Psoas muscle (tissue), 7 donors: ENCODE measurements at regions not wholly inside any gene's neighbourhood (a gene's known extent, or its start where the extent isn't known, plus 50 kb on each side); places are given as distances from the start of the nearest gene placed in this dataset.

Experiments
- ATAC-seq, 4 donors: fragments of 200-7000 bp; cut with Tn5 transposase; one replicate each; pipeline ENCODE4 v1.9.1; 2020; ENCODE audit warnings: moderate library complexity in 3 of 4, mild to moderate bottlenecking in 2 of 4
- DNase-seq, 2 donors: peaks; one replicate each; pipeline ENCODE4 v3.0.0-alpha.2; 2020
- H3K27ac ChIP-seq: fragments of 200-600 bp; one replicate; pipeline ENCODE4 v1.8.0; 2022
- H3K27me3 ChIP-seq, 3 donors: fragments of 200-600 bp in 1 of 3; one replicate each; pipeline versions ENCODE4 v1.6.1 to v1.8.0; 2013 to 2022; ENCODE audit warnings: low read length in 2 of 3, mild to moderate bottlenecking in 2 of 3, moderate library complexity in 1 of 3; ENCODE audit not compliant: insufficient read depth in 3 of 3
- H3K36me3 ChIP-seq, 2 donors: fragments of 200-600 bp in 1 of 2; one replicate each; pipeline versions ENCODE4 v1.6.1 to v1.8.0; 2013 to 2022; ENCODE audit warnings: low read depth in 1 of 2, mild to moderate bottlenecking in 1 of 2, moderate library complexity in 1 of 2; ENCODE audit not compliant: insufficient read depth in 1 of 2
- H3K4me1 ChIP-seq: fragments of 200-600 bp; one replicate; pipeline ENCODE4 v1.8.0; 2022
- H3K4me3 ChIP-seq: fragments of 200-600 bp; one replicate; pipeline ENCODE4 v1.8.0; 2022; ENCODE audit warnings: mild to moderate bottlenecking
- H3K9me3 ChIP-seq: fragments of 200-600 bp; one replicate; pipeline ENCODE4 v1.8.0; 2022
- WGBS, 3 donors: extraction: QIAGEN DNeasy Blood & Tissue Kit; methylation state at CpG; one replicate each; pipeline versions ENCODE4 v1.1.6 to v1.1.7; 2013; 5-methylcytosine and 5-hydroxymethylcytosine counted together
- intact Hi-C, 2 donors: fragments of 100-400 bp; cut with DNase I; formaldehyde crosslinking; loops; one replicate each; pipeline versions ENCODE4 v1.11.0 to v1.14.2; 2022
- TF ChIP-seq, protein P1 (sequence below): fragments of 200-600 bp; IDR thresholded peaks from one replicate; pipeline ENCODE4 v1.8.0; 2022; ENCODE audit warnings: antibody characterized with exemption
- donor health status: healthy with polysubstance abuse.
- donor health status: DM: no; HTN: no; CAD: no; lungs with moderate emphysema.
- donor health status: Bipolar disorder and iron deficiency.
- donor health status: healthy.
- donor health status: DM: yes; HTN: yes; CAD: no.
- donor health status: DM: no; HTN: no; CAD: no.
- donor health status: DM: yes; HTN: yes; CAD: no.

- no peak for ATAC-seq
- no peaks in the 10 kb centered on the region for H3K4me1 ChIP-seq
- H3K36me3 ChIP-seq = no peaks in the 10 kb centered on the region
- H3K27ac ChIP-seq = no peak overlapping the region
- no peak overlapping the region for H3K4me3 ChIP-seq
- WGBS, 3 donors = 98% methylated on average over 1 of the region's 1 CpG
- no peak for DNase-seq
- no peaks in the 10 kb centered on the region for H3K9me3 ChIP-seq
- no peaks in the 10 kb centered on the region for H3K27me3 ChIP-seq
- TF ChIP-seq, protein P1, sequence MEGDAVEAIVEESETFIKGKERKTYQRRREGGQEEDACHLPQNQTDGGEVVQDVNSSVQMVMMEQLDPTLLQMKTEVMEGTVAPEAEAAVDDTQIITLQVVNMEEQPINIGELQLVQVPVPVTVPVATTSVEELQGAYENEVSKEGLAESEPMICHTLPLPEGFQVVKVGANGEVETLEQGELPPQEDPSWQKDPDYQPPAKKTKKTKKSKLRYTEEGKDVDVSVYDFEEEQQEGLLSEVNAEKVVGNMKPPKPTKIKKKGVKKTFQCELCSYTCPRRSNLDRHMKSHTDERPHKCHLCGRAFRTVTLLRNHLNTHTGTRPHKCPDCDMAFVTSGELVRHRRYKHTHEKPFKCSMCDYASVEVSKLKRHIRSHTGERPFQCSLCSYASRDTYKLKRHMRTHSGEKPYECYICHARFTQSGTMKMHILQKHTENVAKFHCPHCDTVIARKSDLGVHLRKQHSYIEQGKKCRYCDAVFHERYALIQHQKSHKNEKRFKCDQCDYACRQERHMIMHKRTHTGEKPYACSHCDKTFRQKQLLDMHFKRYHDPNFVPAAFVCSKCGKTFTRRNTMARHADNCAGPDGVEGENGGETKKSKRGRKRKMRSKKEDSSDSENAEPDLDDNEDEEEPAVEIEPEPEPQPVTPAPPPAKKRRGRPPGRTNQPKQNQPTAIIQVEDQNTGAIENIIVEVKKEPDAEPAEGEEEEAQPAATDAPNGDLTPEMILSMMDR = no peak
- intact Hi-C loops = no loop called here
These were observed 454.2 kb downstream of the GBE1 start for GRCh38 chr3:81307221-81307620.

DNA sequence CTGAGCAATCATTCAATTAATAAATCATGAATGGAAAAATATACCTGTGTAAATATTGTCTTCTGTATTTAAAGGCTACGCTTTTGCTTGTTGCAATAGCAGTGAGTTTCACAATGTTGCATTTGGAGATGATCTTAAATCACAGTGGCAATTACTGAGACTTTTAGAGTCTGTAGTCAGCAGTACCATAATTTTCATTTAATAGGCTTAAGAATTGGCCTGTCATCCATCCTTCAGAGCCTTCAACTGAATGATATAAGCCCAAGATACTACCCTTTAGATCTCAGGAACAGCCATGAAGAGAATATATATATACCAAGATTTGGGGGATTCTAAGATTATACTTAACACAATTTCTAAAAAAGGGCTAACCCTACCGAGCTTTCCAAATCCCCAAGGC lies 458.1 kb downstream of the GBE1 start:
- intact Hi-C loops = no loop called here
- no peak for ATAC-seq
- 62 to 73% (median 66%) methylated on average over 2 of the region's 2 CpGs for WGBS, 3 donors
- Histone ChIP-seq H3K27me3 (no peaks in the 10 kb centered on the region), H3K27ac (no peak overlapping the region), H3K4me1 (no peaks in the 10 kb centered on the region), H3K4me3 (no peak overlapping the region), H3K9me3 (no peaks in the 10 kb centered on the region), H3K36me3 (no peaks in the 10 kb centered on the region)
- TF ChIP-seq, protein P1 = no peak
- no peak for DNase-seq

GRCh38 chr3:81302045-81302444 lies 459.4 kb downstream of the GBE1 start:
- TF ChIP-seq, protein P1 = peak; percentile 64
- H3K9me3 ChIP-seq = no peaks in the 10 kb centered on the region
- no peak overlapping the region for H3K27ac ChIP-seq
- H3K36me3 ChIP-seq = no peaks in the 10 kb centered on the region
- ATAC-seq = peak; percentile 57 to 77 (median 63)
- intact Hi-C loops = no loop called here
- no peak overlapping the region for H3K4me3 ChIP-seq
- no peaks in the 10 kb centered on the region for H3K4me1 ChIP-seq
- no peaks in the 10 kb centered on the region for H3K27me3 ChIP-seq
- DNase-seq = no peak
- 2 to 11% (median 11%) methylated on average over 1 of the region's 1 CpG for WGBS, 3 donors

- 85 to 90% (median 90%) methylated on average over 1 of the region's 1 CpG for WGBS, 3 donors
- H3K27me3 ChIP-seq = no peaks in the 10 kb centered on the region
- TF ChIP-seq, protein P1 = no peak
- no peaks in the 10 kb centered on the region for H3K9me3 ChIP-seq
- DNase-seq (no peak), ATAC-seq (no peak)
- intact Hi-C loops = no loop called here
- H3K4me1 ChIP-seq = no peaks in the 10 kb centered on the region
- H3K36me3 ChIP-seq = no peaks in the 10 kb centered on the region
- no peak overlapping the region for H3K4me3 ChIP-seq
- no peak overlapping the region for H3K27ac ChIP-seq
These were observed 460.2 kb downstream of the GBE1 start for GRCh38 chr3:81301230-81301629.

DNA sequence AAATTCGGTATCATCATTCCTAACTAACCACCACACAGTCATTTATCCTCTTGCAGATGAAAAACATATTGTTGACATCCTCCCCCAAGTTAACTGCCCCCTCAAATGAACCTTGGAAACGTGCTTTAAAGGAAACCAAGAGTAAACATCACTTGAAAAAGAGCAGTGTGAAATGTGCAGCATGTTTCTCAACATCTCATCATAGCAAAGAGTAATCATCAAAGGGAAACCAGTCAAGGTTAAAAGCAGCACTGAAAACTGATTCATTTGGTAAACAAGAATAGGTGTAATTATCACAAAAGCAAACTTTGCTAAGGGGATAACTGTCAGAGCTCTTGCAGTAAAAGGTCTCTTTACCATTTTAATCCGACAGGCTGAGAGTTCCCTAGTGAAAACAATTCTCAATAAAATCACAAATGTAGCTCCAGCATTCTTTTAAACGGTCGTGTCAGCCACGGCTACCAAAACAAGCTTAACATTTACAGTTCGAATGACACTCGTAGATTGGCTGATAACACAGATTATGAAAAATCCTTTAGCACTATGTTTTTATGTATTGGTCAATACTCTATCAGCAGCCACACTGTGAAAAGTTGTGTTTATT lies 461.0 kb downstream of the GBE1 start:
- Histone ChIP-seq H3K4me3 (no peak overlapping the region), H3K9me3 (no peaks in the 10 kb centered on the region), H3K4me1 (no peaks in the 10 kb centered on the region), H3K36me3 (no peaks in the 10 kb centered on the region), H3K27ac (no peak overlapping the region), H3K27me3 (no peaks in the 10 kb centered on the region)
- intact Hi-C loops = no loop called here
- TF ChIP-seq, protein P1 = no peak
- DNase-seq = no peak
- ATAC-seq = no peak
- WGBS, 3 donors = 64 to 66% (median 66%) methylated on average over 8 of the region's 8 CpGs
